Mesenchymal stem cell (in vitro differentiated cells and primary cell): ENCODE measurements at regions not wholly inside any gene's neighbourhood (a gene's known extent, or its start where the extent isn't known, plus 50 kb on each side); places are given as distances from the start of the nearest gene placed in this dataset.

Experiments used
- DNase-seq: peaks from one replicate; pipeline ENCODE4 v3.0.0-alpha.2; 2013
- H2AFZ ChIP-seq: one replicate; pipeline ENCODE4 v1.6.1; 2013; ENCODE audit warnings: low read depth, mild to moderate bottlenecking, control low read depth, inconsistent platforms, low read length, moderate library complexity
- H2AK5ac ChIP-seq: 2 replicates; pipeline ENCODE4 v1.6.1; 2013; ENCODE audit warnings: low read length, moderate library complexity, mild to moderate bottlenecking, inconsistent platforms; ENCODE audit not compliant: severe bottlenecking
- H2BK120ac ChIP-seq: one replicate; pipeline ENCODE4 v1.6.1; 2013; ENCODE audit warnings: low read depth, mild to moderate bottlenecking, inconsistent platforms, low read length, moderate library complexity
- H2BK12ac ChIP-seq, 2 experiments: one replicate each; pipeline ENCODE4 v1.6.1; 2013; ENCODE audit warnings: inconsistent platforms in 2 of 2, low read length in 2 of 2, mild to moderate bottlenecking in 2 of 2, moderate library complexity in 2 of 2, control low read depth in 1 of 2
- H2BK15ac ChIP-seq: one replicate; pipeline ENCODE4 v1.6.1; 2013; ENCODE audit warnings: mild to moderate bottlenecking, low read depth, inconsistent platforms; ENCODE audit not compliant: poor library complexity, severe bottlenecking
- H2BK5ac ChIP-seq: 2 replicates; pipeline ENCODE4 v1.6.1; 2013; ENCODE audit warnings: low read depth, mild to moderate bottlenecking, low read length, control low read depth, inconsistent platforms; ENCODE audit not compliant: poor library complexity, severe bottlenecking
- H3K14ac ChIP-seq, 2 experiments: one replicate each; pipeline ENCODE4 v1.6.1; 2013; ENCODE audit warnings: inconsistent platforms in 2 of 2, low read length in 2 of 2, control low read depth in 1 of 2, mild to moderate bottlenecking in 1 of 2, moderate library complexity in 1 of 2
- H3K18ac ChIP-seq, 2 experiments: one replicate each; pipeline ENCODE4 v1.6.1; 2013; ENCODE audit warnings: inconsistent platforms in 2 of 2, low read length in 2 of 2, control low read depth in 1 of 2, low read depth in 1 of 2, mild to moderate bottlenecking in 1 of 2
- H3K23ac ChIP-seq, 2 experiments: one replicate each; pipeline ENCODE4 v1.6.1; 2013; ENCODE audit warnings: inconsistent platforms in 2 of 2, low read length in 2 of 2, mild to moderate bottlenecking in 2 of 2, moderate library complexity in 2 of 2, control low read depth in 1 of 2
- H3K27ac ChIP-seq: 2 replicates; pipeline ENCODE4 v1.5.1; 2013; ENCODE audit warnings: mild to moderate bottlenecking, moderate library complexity, low read length, control low read depth, inconsistent platforms; ENCODE audit not compliant: poor library complexity, severe bottlenecking
- H3K27me3 ChIP-seq, 2 experiments: 2 replicates each; pipeline versions ENCODE4 v1.6.1 to v1.7.0; 2013; ENCODE audit warnings: low read length in 2 of 2, mild to moderate bottlenecking in 2 of 2, moderate library complexity in 2 of 2, control low read depth in 1 of 2, inconsistent platforms in 1 of 2; ENCODE audit not compliant: control insufficient read depth in 1 of 2, insufficient read depth in 1 of 2
- H3K36me3 ChIP-seq, 2 experiments: 2 replicates each; pipeline versions ENCODE4 v1.6.1 to v1.7.0; 2013; ENCODE audit warnings: low read length in 2 of 2, control low read depth in 1 of 2, inconsistent platforms in 1 of 2, low read depth in 1 of 2, mild to moderate bottlenecking in 1 of 2; ENCODE audit not compliant: insufficient read depth in 2 of 2, control insufficient read depth in 1 of 2
- H3K4ac ChIP-seq, 2 experiments: one replicate each; pipeline ENCODE4 v1.6.1; 2013; ENCODE audit warnings: inconsistent platforms in 2 of 2, low read length in 2 of 2, mild to moderate bottlenecking in 2 of 2, moderate library complexity in 2 of 2, control low read depth in 1 of 2, low read depth in 1 of 2
- H3K4me1 ChIP-seq: 2 replicates; pipeline ENCODE4 v1.6.1; 2013; ENCODE audit warnings: low read depth, low read length, control low read depth; ENCODE audit not compliant: control insufficient read depth, insufficient read depth
- H3K4me2 ChIP-seq: 2 replicates; pipeline ENCODE4 v1.6.1; 2013; ENCODE audit warnings: low read length, mild to moderate bottlenecking, inconsistent platforms; ENCODE audit not compliant: poor library complexity, severe bottlenecking
- H3K4me3 ChIP-seq, 2 experiments: 2 replicates each; pipeline versions ENCODE4 v1.5.1 to v1.7.0; 2013; ENCODE audit warnings: low read length in 2 of 2, mild to moderate bottlenecking in 2 of 2, control low read depth in 1 of 2, low read depth in 1 of 2; ENCODE audit not compliant: insufficient read depth in 1 of 2
- H3K79me1 ChIP-seq: replicated peaks from 2 replicates; pipeline ENCODE4 v1.6.1; 2013; ENCODE audit warnings: mild to moderate bottlenecking, control low read depth, low read length, inconsistent platforms; ENCODE audit not compliant: poor library complexity, severe bottlenecking
- H3K9ac ChIP-seq: 2 replicates; pipeline ENCODE4 v1.7.0; 2013; ENCODE audit warnings: mild to moderate bottlenecking, low read length, moderate library complexity
- H3K9me3 ChIP-seq: 2 replicates; pipeline ENCODE4 v1.7.0; 2013; ENCODE audit warnings: mild to moderate bottlenecking, low read length; ENCODE audit not compliant: control insufficient read depth
- H4K8ac ChIP-seq: one replicate; pipeline ENCODE4 v1.6.1; 2013; ENCODE audit warnings: inconsistent platforms, mild to moderate bottlenecking, low read length, moderate library complexity
- H4K91ac ChIP-seq: one replicate; pipeline ENCODE4 v1.6.1; 2013; ENCODE audit warnings: mild to moderate bottlenecking, low read length, inconsistent platforms
- WGBS: methylation state at CpG from one replicate; pipeline ENCODE4 v1.1.7; 2013; ENCODE audit warnings: mixed read lengths; 5-methylcytosine and 5-hydroxymethylcytosine counted together

DNA sequence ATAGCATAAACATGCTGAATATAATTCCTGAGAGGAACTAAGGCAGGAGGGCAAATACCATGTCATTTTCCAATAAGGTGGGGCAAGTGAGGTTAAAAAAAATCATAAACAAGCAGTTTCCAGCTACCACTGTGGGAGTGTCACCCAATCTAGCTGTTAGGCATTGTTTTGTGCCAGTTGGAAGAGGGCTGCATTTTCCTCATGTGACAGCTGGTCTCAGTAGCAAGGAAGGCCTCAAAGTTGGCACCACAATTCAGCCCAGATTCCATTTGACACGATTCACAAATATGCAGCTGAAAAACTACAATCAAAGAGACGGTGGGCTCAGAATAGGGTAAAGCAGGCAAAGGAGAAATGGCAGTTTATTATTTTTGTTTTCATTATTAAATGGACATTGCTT, 636.1 kb downstream of the KIF4B start:
- 67% methylated on average over 1 of the region's 2 CpGs for WGBS

GRCh38 chr5:155655569-155655968, 642.0 kb downstream of the KIF4B start:
- 93% methylated on average over 2 of the region's 2 CpGs for WGBS

More for the DNA sequence above, 636.1 kb downstream of the KIF4B start:
- H3K4me1 ChIP-seq = no peaks in the 10 kb centered on the region
- no peak overlapping the region for H4K91ac ChIP-seq
- H2BK12ac ChIP-seq = no peak overlapping the region
- H2AK5ac ChIP-seq = no peak overlapping the region
- peaks cover 6% of the 10 kb centered on the region for H3K9me3 ChIP-seq
- H3K27ac ChIP-seq = no peak overlapping the region
- DNase-seq = no peak
- no peak overlapping the region for H3K18ac ChIP-seq
- H2BK120ac ChIP-seq = no peak overlapping the region
- no peak overlapping the region for H3K4ac ChIP-seq
- H3K14ac ChIP-seq = no peak overlapping the region
- no peak overlapping the region for H2AFZ ChIP-seq
- no peak overlapping the region for H3K9ac ChIP-seq
- no peaks in the 10 kb centered on the region for H3K79me1 ChIP-seq
- H2BK15ac ChIP-seq = no peak overlapping the region
- no peak overlapping the region for H2BK5ac ChIP-seq
- no peak overlapping the region for H3K23ac ChIP-seq
- H3K4me2 ChIP-seq = no peak overlapping the region
- H4K8ac ChIP-seq = no peak overlapping the region
- no peaks in the 10 kb centered on the region for H3K27me3 ChIP-seq
- no peak overlapping the region for H3K4me3 ChIP-seq
- no peaks in the 10 kb centered on the region for H3K36me3 ChIP-seq

DNA sequence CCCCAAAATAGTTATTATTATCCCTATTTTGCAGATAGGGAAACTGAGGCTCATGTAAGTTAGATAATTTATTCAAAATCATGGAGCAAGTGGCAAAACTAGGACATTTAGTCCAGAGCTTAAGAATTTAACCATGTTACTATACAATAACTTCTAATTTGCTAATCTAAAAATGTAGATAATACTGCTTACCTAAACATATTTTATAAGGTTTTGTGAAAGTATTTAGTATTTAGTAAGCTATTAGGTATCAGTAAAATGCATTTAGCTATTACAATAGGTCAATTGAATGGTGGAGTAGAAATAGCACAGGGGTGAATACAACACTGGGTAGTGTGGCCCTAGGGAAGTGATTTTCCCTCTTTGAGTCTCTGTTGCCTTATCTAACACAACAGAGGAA, 648.3 kb downstream of the KIF4B start:
- H3K4me3 ChIP-seq = no peak overlapping the region
- no peak overlapping the region for H3K4ac ChIP-seq
- H3K9me3 ChIP-seq = peaks cover 7% of the 10 kb centered on the region
- H3K4me2 ChIP-seq = no peak overlapping the region
- no peaks in the 10 kb centered on the region for H3K36me3 ChIP-seq
- no peak for DNase-seq
- H3K27me3 ChIP-seq = peaks cover 0 to 3% of the 10 kb centered on the region in 2 experiments
- no peak overlapping the region for H3K27ac ChIP-seq
- H2AFZ ChIP-seq = no peak overlapping the region
- H3K23ac ChIP-seq = no peak overlapping the region
- H3K79me1 ChIP-seq = no peaks in the 10 kb centered on the region
- no peak overlapping the region for H4K8ac ChIP-seq
- no peak overlapping the region for H2BK5ac ChIP-seq
- no peak overlapping the region for H2BK120ac ChIP-seq
- no peak overlapping the region for H2AK5ac ChIP-seq
- no peak overlapping the region for H4K91ac ChIP-seq
- H3K9ac ChIP-seq = no peak overlapping the region
- no peak overlapping the region for H3K14ac ChIP-seq
- no peak overlapping the region for H3K18ac ChIP-seq
- no peaks in the 10 kb centered on the region for H3K4me1 ChIP-seq
- no peak overlapping the region for H2BK15ac ChIP-seq
- no peak overlapping the region for H2BK12ac ChIP-seq

More at GRCh38 chr5:155655569-155655968, 642.0 kb downstream of the KIF4B start:
- H2AK5ac ChIP-seq = no peak overlapping the region
- no peak overlapping the region for H3K18ac ChIP-seq
- no peak overlapping the region for H4K8ac ChIP-seq
- no peaks in the 10 kb centered on the region for H3K36me3 ChIP-seq
- no peak overlapping the region for H2AFZ ChIP-seq
- H2BK15ac ChIP-seq = no peak overlapping the region
- H2BK5ac ChIP-seq = no peak overlapping the region
- no peak overlapping the region for H3K9ac ChIP-seq
- H3K4me1 ChIP-seq = no peaks in the 10 kb centered on the region
- H3K4ac ChIP-seq = no peak overlapping the region
- H4K91ac ChIP-seq = no peak overlapping the region
- H3K79me1 ChIP-seq = no peaks in the 10 kb centered on the region
- no peak overlapping the region for H3K14ac ChIP-seq
- peaks cover 10% of the 10 kb centered on the region for H3K9me3 ChIP-seq
- no peak overlapping the region for H3K4me2 ChIP-seq
- no peak overlapping the region for H2BK12ac ChIP-seq
- H3K27ac ChIP-seq = no peak overlapping the region
- H2BK120ac ChIP-seq = no peak overlapping the region
- no peaks in the 10 kb centered on the region for H3K27me3 ChIP-seq
- H3K4me3 ChIP-seq = no peak overlapping the region
- no peak for DNase-seq
- no peak overlapping the region for H3K23ac ChIP-seq

GRCh38 chr5:155665361-155665760, 651.8 kb downstream of the KIF4B start:
- Histone ChIP-seq H2AK5ac (no peak overlapping the region), H2BK15ac (no peak overlapping the region), H3K23ac (no peak overlapping the region), H3K18ac (no peak overlapping the region), H3K79me1 (no peaks in the 10 kb centered on the region), H3K27me3 (peaks cover 0 to 3% of the 10 kb centered on the region in 2 experiments), H3K4me2 (no peak overlapping the region), H3K4ac (no peak overlapping the region), H2BK12ac (no peak overlapping the region), H4K91ac (no peak overlapping the region), H3K9me3 (peaks cover 7% of the 10 kb centered on the region), H4K8ac (no peak overlapping the region), H3K4me3 (no peak overlapping the region), H3K9ac (no peak overlapping the region), H2AFZ (no peak overlapping the region), H2BK120ac (no peak overlapping the region), H3K27ac (no peak overlapping the region), H3K14ac (no peak overlapping the region), H3K36me3 (no peaks in the 10 kb centered on the region), H2BK5ac (no peak overlapping the region), H3K4me1 (no peaks in the 10 kb centered on the region)
- DNase-seq = no peak
- WGBS = 57% methylated on average over 7 of the region's 7 CpGs
